ENCODE measurements at regions not wholly inside any gene's neighbourhood (a gene's known extent, or its start where the extent isn't known, plus 50 kb on each side); places are given as distances from the start of the nearest gene placed in this dataset.
"Not testable (repeated sequence)": the region's sequence is repeated elsewhere in the genome, so short reads cannot be mapped to it uniquely, and the experiment has no call there.

DNA sequence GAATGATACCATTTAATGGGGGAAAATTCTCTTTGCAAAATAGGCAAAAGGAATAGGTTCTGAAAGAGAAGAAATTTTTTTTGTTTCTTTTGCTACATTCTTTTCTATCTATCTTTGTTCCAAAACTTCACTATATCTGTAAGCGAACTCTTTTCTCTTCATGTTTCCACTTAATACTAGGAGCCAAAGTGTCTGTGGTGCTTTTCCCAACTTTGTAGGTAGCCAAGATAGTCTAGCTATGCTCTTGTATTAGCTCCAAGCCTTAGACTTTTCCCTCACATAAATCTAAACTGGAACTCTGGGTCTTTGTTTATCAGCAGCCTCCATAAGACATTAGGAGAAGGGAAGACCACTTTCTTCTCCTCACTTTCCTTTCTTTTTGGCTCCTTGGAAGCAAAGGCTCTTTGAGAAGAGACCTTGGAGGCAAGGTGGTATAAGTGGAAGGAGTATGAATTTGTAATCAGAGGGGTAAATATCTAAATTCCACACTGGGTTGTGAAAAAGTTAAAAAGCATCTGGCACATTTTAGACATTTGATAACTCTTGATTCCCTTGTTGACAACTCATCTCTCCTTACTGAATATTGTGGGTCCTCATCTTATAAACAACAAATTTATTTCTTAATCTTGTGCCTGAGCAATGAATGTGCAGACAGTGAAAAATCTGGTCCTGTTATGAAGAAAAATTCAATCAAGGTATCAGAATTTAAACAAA, 130.0 kb downstream of the EHF start:
- DNase-seq = no peak

- DNase-seq = no peak
Observed at GRCh38 chr11:34749666-34750659, 129.1 kb downstream of the EHF start.

DNA sequence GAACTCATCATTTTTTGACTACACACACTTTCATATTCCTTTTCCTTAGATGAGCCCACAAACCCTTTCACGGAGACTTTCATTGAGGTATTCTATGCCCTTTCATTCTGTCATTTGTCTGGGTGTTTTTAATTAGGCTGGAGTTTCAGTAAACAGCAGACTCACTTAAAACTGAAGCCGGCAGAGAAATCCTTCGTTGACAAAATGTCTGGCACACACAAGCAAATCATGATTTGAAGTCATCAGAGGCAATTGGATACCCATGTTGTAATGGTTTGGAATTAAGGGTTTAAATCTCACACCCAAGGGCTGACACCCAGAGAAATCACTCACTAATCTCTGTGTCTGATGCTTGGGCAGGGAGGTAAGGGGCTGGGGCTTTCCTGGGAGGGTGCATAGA, 127.1 kb downstream of the EHF start:
- DNase-seq = no peak

GRCh38 chr11:34747251-34747650, 126.4 kb downstream of the EHF start:
- DNase-seq = no peak

DNA sequence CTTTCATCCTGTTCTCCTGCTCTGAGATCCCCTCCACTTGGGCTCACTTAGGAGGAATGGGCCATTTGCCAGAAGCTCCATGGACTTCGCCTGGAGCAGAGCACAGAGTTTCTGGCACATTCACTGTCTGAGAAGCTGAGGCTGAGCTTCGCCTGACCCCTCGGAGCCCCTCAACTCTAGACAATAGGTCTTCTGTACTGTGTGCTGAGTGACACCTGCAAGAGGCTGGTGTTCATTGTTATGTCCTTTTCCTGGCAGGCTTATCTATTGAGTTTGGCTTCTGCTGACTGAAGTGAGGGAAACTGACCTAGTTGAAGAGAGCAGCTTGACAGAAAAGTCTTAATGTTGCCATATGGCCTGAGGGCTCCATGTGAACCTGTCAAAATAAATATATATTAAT, 124.3 kb downstream of the EHF start:
- no peak for DNase-seq

GRCh38 chr11:34744511-34744910, 123.6 kb downstream of the EHF start:
- no peak for DNase-seq

DNA sequence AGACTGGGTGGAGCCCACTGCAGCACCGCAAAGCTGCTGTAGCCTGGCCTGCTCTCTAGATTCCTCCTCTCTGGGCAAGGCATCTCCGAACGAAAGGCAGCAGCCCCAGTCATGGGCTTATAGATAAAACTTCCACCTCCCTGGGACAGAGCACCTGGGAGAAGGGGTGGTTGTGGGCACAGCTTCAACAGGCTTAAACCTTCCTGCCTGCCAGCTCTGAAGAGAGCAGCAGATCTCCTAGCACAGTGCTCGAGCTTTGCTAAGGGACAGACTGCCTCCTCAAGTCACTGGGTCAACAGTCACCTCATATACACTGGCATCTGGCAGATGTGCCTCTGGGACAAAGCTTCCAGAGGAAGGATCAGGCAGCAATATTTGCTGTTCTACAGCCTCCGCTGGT, 117.3 kb downstream of the EHF start:
- no peak for DNase-seq

DNA sequence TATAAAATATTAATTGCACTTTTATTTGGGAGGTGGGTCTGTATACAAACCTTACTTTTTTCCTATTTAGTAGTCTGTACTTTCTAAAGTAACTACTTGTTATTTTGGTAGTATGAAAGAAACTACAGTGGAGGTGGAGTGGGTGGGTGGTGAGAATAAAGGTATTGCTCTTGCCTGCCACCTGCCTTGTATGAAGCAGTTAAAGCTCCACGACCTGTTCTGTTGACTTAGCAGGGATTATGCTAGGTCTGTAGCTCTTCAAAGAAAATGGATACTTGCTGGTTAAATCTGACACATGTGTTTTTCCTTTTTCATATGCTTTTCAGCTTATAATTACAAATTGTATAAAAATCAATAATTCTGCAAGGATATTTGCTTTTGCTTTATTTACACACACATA, 111.9 kb downstream of the EHF start:
- no peak for DNase-seq

- no peak for DNase-seq
Observed at GRCh38 chr11:34731603-34732002, 110.7 kb downstream of the EHF start.

GRCh38 chr11:34730544-34731295, 109.8 kb downstream of the EHF start:
- DNase-seq = no peak

- DNase-seq = no peak
Observed at GRCh38 chr11:34728609-34729008, 107.7 kb downstream of the EHF start.

GRCh38 chr11:34727228-34727737, 106.4 kb downstream of the EHF start:
- no peak for DNase-seq

DNA sequence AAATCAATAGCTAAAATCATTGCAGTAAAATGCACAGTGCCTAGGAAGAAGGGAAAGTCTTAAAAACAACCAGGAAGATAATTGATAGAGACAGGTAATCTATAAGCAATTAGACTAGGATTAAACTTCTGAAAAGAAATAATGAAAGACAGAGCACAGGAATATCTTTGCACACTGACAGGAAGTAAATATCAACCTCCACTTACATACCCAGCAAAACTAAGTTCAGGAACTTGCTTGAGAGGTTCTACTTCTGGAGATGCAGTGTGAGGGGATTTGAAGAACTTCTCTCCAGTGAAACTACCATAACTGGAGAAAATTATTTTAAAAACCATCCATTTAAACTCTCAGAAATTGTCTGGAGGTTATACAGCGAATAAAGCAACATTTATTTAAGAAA, 104.1 kb downstream of the EHF start:
- DNase-seq = no peak

- no peak for DNase-seq
Observed at GRCh38 chr11:34721646-34722045, 100.8 kb downstream of the EHF start.

DNA sequence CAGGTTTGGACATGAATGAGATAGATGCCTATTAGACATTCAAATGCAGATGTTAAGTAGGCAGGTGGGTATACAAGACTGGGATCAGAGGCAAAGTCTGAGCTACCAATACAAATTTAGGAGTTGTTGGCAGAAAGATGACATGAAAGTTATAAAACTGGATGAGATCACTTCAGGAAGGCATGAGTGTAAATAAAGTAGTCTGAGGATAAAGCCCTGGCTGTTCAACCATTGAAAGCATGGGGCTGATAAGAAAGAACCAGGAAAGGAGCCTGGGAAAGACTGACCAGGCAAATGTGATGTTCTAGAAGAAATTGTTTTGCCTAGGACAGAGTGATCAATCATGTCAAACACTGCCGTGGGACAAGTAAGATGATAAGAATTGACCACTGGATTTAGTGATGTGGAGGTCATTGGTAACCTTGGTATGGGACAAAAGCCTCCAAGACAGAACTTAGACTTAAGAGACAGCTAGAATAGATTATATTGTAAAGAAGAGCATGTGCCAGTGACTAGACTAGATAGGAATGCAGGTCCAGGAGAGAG, 98.5 kb downstream of the EHF start:
- DNase-seq = no peak

DNA sequence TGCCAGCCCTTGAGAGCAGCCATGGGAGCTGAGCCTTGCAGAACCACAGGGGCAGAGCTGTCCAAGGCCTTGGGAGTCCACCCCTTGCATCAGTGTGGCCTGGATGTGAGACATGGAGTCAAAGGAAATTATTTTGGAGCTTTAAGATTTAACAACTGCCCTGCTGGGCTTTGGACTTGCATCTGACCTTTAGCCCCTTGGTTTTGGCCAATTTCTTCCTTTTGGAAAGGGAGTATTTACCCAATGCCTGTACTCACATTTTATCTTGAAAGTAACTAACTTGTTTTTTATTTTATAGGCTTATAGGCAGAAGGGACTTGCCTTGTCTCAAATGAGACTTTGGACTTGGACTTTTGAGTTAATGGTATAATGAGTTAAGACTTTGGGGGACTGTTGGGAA, 92.7 kb downstream of the EHF start:
- not testable (repeated sequence) for DNase-seq

Measured in NCI-H1417 treated with DMSO at 0.1 percent for 48 hours (cell line).